Naive thymus-derived CD4-positive, alpha-beta T cell (primary cell): ENCODE measurements at regions not wholly inside any gene's neighbourhood (a gene's known extent, or its start where the extent isn't known, plus 50 kb on each side); places are given as distances from the start of the nearest gene placed in this dataset.

Source experiments
- ATAC-seq: fragments of 150-1000 bp; cut with Tn5 transposase; 2 replicates; pipeline ENCODE4 v1.10.0; 2021; ENCODE audit warnings: mild to moderate bottlenecking, moderate library complexity
- CTCF ChIA-PET: fragments of 350-600 bp; sonication (Branson Sonifier 250); formaldehyde crosslinking; loops from one replicate; lab custom pipeline; 2021; ENCODE audit warnings: antibody characterized with exemption; lab: Charles Lee
- POLR2A ChIA-PET: fragments of 350-600 bp; sonication (Branson Sonifier 250); formaldehyde crosslinking; loops from one replicate; lab custom pipeline; 2021; ENCODE audit warnings: antibody characterized with exemption, inconsistent platforms; lab: Charles Lee
- DNase-seq, 9 donors: peaks; one replicate each; pipeline versions ENCODE4 v3.0.0 to v3.0.0-alpha.2; 2020 to 2022; ENCODE audit warnings: mixed read lengths in 1 of 9
- H3K27ac ChIP-seq: one replicate; pipeline ENCODE4 v1.7.0; 2013; ENCODE audit warnings: mild to moderate bottlenecking, low read depth, low read length, moderate library complexity
- H3K27me3 ChIP-seq, 2 donors: one replicate each; pipeline ENCODE4 v1.7.0; 2013; ENCODE audit warnings: low read length in 2 of 2, mild to moderate bottlenecking in 2 of 2, moderate library complexity in 2 of 2; ENCODE audit not compliant: control insufficient read depth in 2 of 2, insufficient read depth in 2 of 2
- H3K36me3 ChIP-seq, 3 experiments: 1 replicate in 2 of 3; 2 replicates in 1 of 3; pipeline ENCODE4 v1.7.0; 2013; ENCODE audit warnings: low read length in 3 of 3, mild to moderate bottlenecking in 3 of 3, moderate library complexity in 1 of 3; ENCODE audit not compliant: insufficient read depth in 3 of 3, control insufficient read depth in 2 of 3
- H3K4me1 ChIP-seq, 2 donors: one replicate each; pipeline ENCODE4 v1.7.0; 2013; ENCODE audit warnings: low read length in 2 of 2, mild to moderate bottlenecking in 2 of 2, moderate library complexity in 1 of 2; ENCODE audit not compliant: control insufficient read depth in 2 of 2, insufficient read depth in 2 of 2
- H3K4me3 ChIP-seq: 2 replicates; pipeline ENCODE4 v1.7.0; 2013; ENCODE audit warnings: mild to moderate bottlenecking, low read length
- H3K9me3 ChIP-seq, 3 experiments: 1 replicate in 2 of 3; 2 replicates in 1 of 3; pipeline ENCODE4 v1.7.0; 2013; ENCODE audit warnings: low read length in 3 of 3; ENCODE audit not compliant: control insufficient read depth in 2 of 3
- H3K27ac Mint-ChIP-seq, 9 donors: one replicate each; pipeline ENCODE4 v1.8.0; 2020 to 2022; ENCODE audit warnings: mixed read lengths in 9 of 9, mild to moderate bottlenecking in 8 of 9, moderate library complexity in 5 of 9, inconsistent platforms in 2 of 9
- H3K27me3 Mint-ChIP-seq, 5 donors: one replicate each; pipeline ENCODE4 v1.8.0; 2021 to 2022; ENCODE audit warnings: mixed read lengths in 5 of 5, mild to moderate bottlenecking in 1 of 5
- H3K36me3 Mint-ChIP-seq, 5 donors: one replicate each; pipeline ENCODE4 v1.8.0; 2020 to 2022; ENCODE audit warnings: mixed read lengths in 5 of 5, mild to moderate bottlenecking in 3 of 5, inconsistent platforms in 1 of 5
- H3K4me1 Mint-ChIP-seq, 7 donors: one replicate each; pipeline ENCODE4 v1.8.0; 2020 to 2022; ENCODE audit warnings: mixed read lengths in 7 of 7, mild to moderate bottlenecking in 3 of 7, inconsistent platforms in 1 of 7
- H3K4me3 Mint-ChIP-seq, 10 donors: one replicate each; pipeline ENCODE4 v1.8.0; 2020 to 2022; ENCODE audit warnings: mild to moderate bottlenecking in 10 of 10, mixed read lengths in 10 of 10, moderate library complexity in 6 of 10, inconsistent platforms in 2 of 10
- H3K9me3 Mint-ChIP-seq, 11 donors: one replicate each; pipeline ENCODE4 v1.8.0; 2020 to 2022; ENCODE audit warnings: mixed read lengths in 11 of 11, mild to moderate bottlenecking in 4 of 11, inconsistent platforms in 1 of 11, moderate library complexity in 1 of 11
- intact Hi-C, 2 donors: fragments of 100-400 bp; cut with micrococcal nuclease; formaldehyde crosslinking; loops; one replicate each; pipeline ENCODE4 v1.15.1; 2023

- Mint-ChIP-seq H3K27me3 (no peaks in the 10 kb centered on the region), H3K4me1 (no peaks in the 10 kb centered on the region), H3K9me3 (peaks cover 4 to 30% (median 16%) of the 10 kb centered on the region in 11 donors), H3K36me3 (peaks cover 0 to 5% (median 1%) of the 10 kb centered on the region in 5 donors), H3K4me3 (no peak overlapping the region), H3K27ac (peak overlapping the region in 1 of 9 donors; percentile 42)
- Histone ChIP-seq H3K36me3 (no peaks in the 10 kb centered on the region), H3K27ac (no peak overlapping the region), H3K4me3 (no peak overlapping the region), H3K4me1 (no peaks in the 10 kb centered on the region), H3K9me3 (peaks cover 0 to 11% (median 5%) of the 10 kb centered on the region in 3 experiments), H3K27me3 (no peaks in the 10 kb centered on the region)
- CTCF ChIA-PET, result no interaction called here
- ATAC-seq (no peak), DNase-seq (no peak)
- intact Hi-C loops, result no loop called here
- POLR2A ChIA-PET, result no interaction called here
These were observed 103.2 kb upstream of the IQSEC1 start for GRCh38 chr3:13176445-13176844.

DNA sequence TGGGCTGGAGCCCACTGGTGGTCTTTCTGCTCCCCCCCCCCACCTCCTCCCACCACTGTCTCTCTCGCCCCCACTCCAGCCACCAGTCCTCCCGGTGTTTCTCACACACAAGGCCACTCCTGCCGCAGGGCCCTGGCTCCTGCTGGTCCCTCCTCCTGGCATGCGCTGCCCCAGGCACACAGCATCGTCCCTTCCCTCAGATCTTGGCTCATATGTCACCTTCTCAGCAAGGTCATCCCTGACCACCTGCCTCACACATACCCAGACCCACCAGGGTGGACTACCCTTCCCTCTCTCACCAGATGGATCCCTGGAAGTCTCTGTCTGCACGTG is 101.5 kb upstream of the IQSEC1 start:
- no peak overlapping the region for H3K4me3 ChIP-seq
- no peaks in the 10 kb centered on the region for H3K4me1 Mint-ChIP-seq
- peaks cover 4 to 19% (median 12%) of the 10 kb centered on the region in 11 donors for H3K9me3 Mint-ChIP-seq
- H3K4me1 ChIP-seq, result no peaks in the 10 kb centered on the region
- H3K9me3 ChIP-seq, result peaks cover 0 to 11% (median 5%) of the 10 kb centered on the region in 3 experiments
- no peak overlapping the region for H3K4me3 Mint-ChIP-seq
- H3K27ac Mint-ChIP-seq, result peak overlapping the region in 1 of 9 donors; percentile 49
- no peak for DNase-seq
- no peak overlapping the region for H3K27ac ChIP-seq
- POLR2A ChIA-PET, result no interaction called here
- intact Hi-C loops, result no loop called here
- no peaks in the 10 kb centered on the region for H3K27me3 ChIP-seq
- peaks cover 0 to 5% (median 0%) of the 10 kb centered on the region in 5 donors for H3K36me3 Mint-ChIP-seq
- ATAC-seq, result no peak
- no peaks in the 10 kb centered on the region for H3K36me3 ChIP-seq
- CTCF ChIA-PET, result interaction anchor here (0.8 kb wide), 1 partner anchor 11 kb away, joined by 4 read pairs; no protein-coding TSS in a partner anchor
- H3K27me3 Mint-ChIP-seq, result no peaks in the 10 kb centered on the region

GRCh38 chr3:13174011-13174802 is 101.0 kb upstream of the IQSEC1 start:
- no peaks in the 10 kb centered on the region for H3K36me3 ChIP-seq
- no peak for DNase-seq
- H3K4me1 ChIP-seq, result no peaks in the 10 kb centered on the region
- intact Hi-C loops, result no loop called here
- no peak overlapping the region for H3K4me3 Mint-ChIP-seq
- peaks cover 4 to 17% (median 11%) of the 10 kb centered on the region in 11 donors for H3K9me3 Mint-ChIP-seq
- no peaks in the 10 kb centered on the region for H3K27me3 Mint-ChIP-seq
- no peak overlapping the region for H3K27ac ChIP-seq
- ChIA-PET CTCF (no interaction called here), POLR2A (no interaction called here)
- H3K36me3 Mint-ChIP-seq, result peaks cover 0 to 4% (median 0%) of the 10 kb centered on the region in 5 donors
- no peaks in the 10 kb centered on the region for H3K4me1 Mint-ChIP-seq
- H3K9me3 ChIP-seq, result peaks cover 0 to 11% (median 5%) of the 10 kb centered on the region in 3 experiments
- no peak for ATAC-seq
- H3K4me3 ChIP-seq, result no peak overlapping the region
- no peak overlapping the region for H3K27ac Mint-ChIP-seq
- no peaks in the 10 kb centered on the region for H3K27me3 ChIP-seq

DNA sequence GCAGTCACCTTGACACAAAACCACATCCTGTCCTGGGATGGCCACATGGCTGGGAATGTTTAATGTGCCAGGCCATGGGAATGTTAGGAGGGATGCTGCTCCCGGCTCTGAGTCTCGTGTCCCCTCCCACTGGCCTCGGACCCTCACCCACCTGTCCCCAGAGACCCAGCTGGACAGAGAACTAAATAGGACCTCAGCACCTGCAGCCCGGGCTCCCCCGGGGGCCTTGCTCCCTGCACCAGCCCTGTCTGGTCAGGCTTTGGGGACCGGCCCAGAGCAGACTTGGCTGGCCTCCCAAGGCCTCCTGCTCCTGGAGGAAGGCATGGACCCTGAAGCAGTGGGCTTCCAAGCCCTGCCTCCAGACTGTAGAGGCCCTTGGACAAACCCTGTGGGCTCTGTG is 100.0 kb upstream of the IQSEC1 start:
- ChIA-PET POLR2A (no interaction called here), CTCF (no interaction called here)
- Mint-ChIP-seq H3K27ac (no peak overlapping the region), H3K27me3 (peaks cover 0 to 8% (median 0%) of the 10 kb centered on the region in 5 donors), H3K4me3 (no peak overlapping the region), H3K4me1 (no peaks in the 10 kb centered on the region), H3K36me3 (no peaks in the 10 kb centered on the region), H3K9me3 (peaks cover 0 to 9% (median 3%) of the 10 kb centered on the region in 11 donors)
- H3K4me1 ChIP-seq, result no peaks in the 10 kb centered on the region
- no peak overlapping the region for H3K27ac ChIP-seq
- ATAC-seq (no peak), DNase-seq (no peak)
- H3K36me3 ChIP-seq, result no peaks in the 10 kb centered on the region
- peaks cover 0 to 2% (median 0%) of the 10 kb centered on the region in 3 experiments for H3K9me3 ChIP-seq
- intact Hi-C loops, result no loop called here
- no peak overlapping the region for H3K4me3 ChIP-seq
- H3K27me3 ChIP-seq, result no peaks in the 10 kb centered on the region

DNA sequence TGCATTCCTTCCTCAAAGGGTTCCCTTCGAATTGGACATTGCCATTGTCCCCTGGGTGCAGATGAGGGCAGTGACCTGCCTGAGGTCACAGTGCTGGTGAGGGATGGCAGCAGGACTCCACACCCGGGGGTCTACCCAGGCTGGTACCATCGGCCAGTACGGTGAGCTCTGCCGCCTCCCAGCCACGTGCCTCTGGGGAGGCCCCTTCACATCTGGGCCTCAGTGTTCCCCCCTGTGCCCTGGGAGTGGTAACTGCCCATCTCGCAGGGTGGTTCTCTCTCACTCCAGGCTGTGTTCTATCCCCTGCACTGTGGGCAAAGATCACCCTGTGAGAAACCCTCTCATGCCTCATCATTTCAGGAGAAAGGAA is 99.4 kb upstream of the IQSEC1 start:
- CTCF ChIA-PET, result no interaction called here
- ATAC-seq, result no peak
- Histone ChIP-seq H3K4me3 (no peak overlapping the region), H3K27ac (no peak overlapping the region), H3K27me3 (no peaks in the 10 kb centered on the region), H3K36me3 (no peaks in the 10 kb centered on the region), H3K4me1 (no peaks in the 10 kb centered on the region), H3K9me3 (no peaks in the 10 kb centered on the region)
- H3K27ac Mint-ChIP-seq, result no peak overlapping the region
- H3K4me1 Mint-ChIP-seq, result no peaks in the 10 kb centered on the region
- no peaks in the 10 kb centered on the region for H3K36me3 Mint-ChIP-seq
- POLR2A ChIA-PET, result no interaction called here
- DNase-seq, result no peak
- H3K9me3 Mint-ChIP-seq, result peaks cover 0 to 7% (median 0%) of the 10 kb centered on the region in 11 donors
- peaks cover 0 to 8% (median 0%) of the 10 kb centered on the region in 5 donors for H3K27me3 Mint-ChIP-seq
- no peak overlapping the region for H3K4me3 Mint-ChIP-seq
- intact Hi-C loops, result no loop called here

GRCh38 chr3:13171704-13172643 is 98.7 kb upstream of the IQSEC1 start:
- H3K4me3 ChIP-seq, result no peak overlapping the region
- CTCF ChIA-PET, result no interaction called here
- ATAC-seq (no peak), DNase-seq (no peak)
- Mint-ChIP-seq H3K27ac (no peak overlapping the region), H3K4me3 (no peak overlapping the region), H3K27me3 (peaks cover 0 to 8% (median 0%) of the 10 kb centered on the region in 5 donors), H3K36me3 (no peaks in the 10 kb centered on the region), H3K9me3 (peaks cover 0 to 6% (median 0%) of the 10 kb centered on the region in 11 donors), H3K4me1 (peaks cover 0 to 2% (median 0%) of the 10 kb centered on the region in 7 donors)
- H3K4me1 ChIP-seq, result no peaks in the 10 kb centered on the region
- no peaks in the 10 kb centered on the region for H3K9me3 ChIP-seq
- no peaks in the 10 kb centered on the region for H3K36me3 ChIP-seq
- intact Hi-C loops, result no loop called here
- H3K27ac ChIP-seq, result no peak overlapping the region
- no peaks in the 10 kb centered on the region for H3K27me3 ChIP-seq
- POLR2A ChIA-PET, result no interaction called here
